NCI-H128 (cell line): ENCODE measurements at regions not wholly inside any gene's neighbourhood (a gene's known extent, or its start where the extent isn't known, plus 50 kb on each side); places are given as distances from the start of the nearest gene placed in this dataset.

Experiments
- DNase-seq: peaks from one replicate; lab custom pipeline; 2025; ENCODE audit not compliant: unreplicated experiment; lab: John Stamatoyannopoulos, UW

- DNase-seq = no peak
These were observed 150.9 kb downstream of the TBX5 start for GRCh38 chr12:114254998-114255397.

GRCh38 chr12:114253976-114254778, 151.8 kb downstream of the TBX5 start:
- DNase-seq = no peak

- no peak for DNase-seq
These were observed 157.4 kb downstream of the TBX5 start for GRCh38 chr12:114248527-114248926.

- no peak for DNase-seq
These were observed 160.4 kb downstream of the TBX5 start for GRCh38 chr12:114245555-114245954.

- no peak for DNase-seq
These were observed 163.9 kb downstream of the TBX5 start for GRCh38 chr12:114241973-114242434.

GRCh38 chr12:114240288-114240687, 165.7 kb downstream of the TBX5 start:
- DNase-seq = no peak

GRCh38 chr12:114238808-114239207, 167.1 kb downstream of the TBX5 start:
- DNase-seq = no peak

GRCh38 chr12:114237230-114237629, 168.7 kb downstream of the TBX5 start:
- DNase-seq = no peak

GRCh38 chr12:114232187-114232586, 173.8 kb downstream of the TBX5 start:
- DNase-seq = no peak

- DNase-seq = no peak
These were observed 176.8 kb downstream of the TBX5 start for GRCh38 chr12:114229150-114229549.

- no peak for DNase-seq
These were observed 179.6 kb downstream of the TBX5 start for GRCh38 chr12:114226241-114226928.

GRCh38 chr12:114221957-114222630, 183.8 kb downstream of the TBX5 start:
- DNase-seq = no peak

GRCh38 chr12:114221136-114221833, 184.7 kb downstream of the TBX5 start:
- no peak for DNase-seq

- DNase-seq = no peak
These were observed 185.6 kb downstream of the TBX5 start for GRCh38 chr12:114220311-114220710.

- no peak for DNase-seq
These were observed 187.8 kb downstream of the TBX5 start for GRCh38 chr12:114218136-114218535.

- DNase-seq = no peak
These were observed 190.2 kb downstream of the TBX5 start for GRCh38 chr12:114215746-114216145.

- DNase-seq = no peak
These were observed 192.8 kb downstream of the TBX5 start for GRCh38 chr12:114213055-114213581.

- peak; percentile 77 for DNase-seq
These were observed 196.1 kb downstream of the TBX5 start for GRCh38 chr12:114209861-114210260.

GRCh38 chr12:114206525-114206924, 199.4 kb downstream of the TBX5 start:
- DNase-seq = no peak

- DNase-seq = no peak
These were observed 204.2 kb downstream of the TBX5 start for GRCh38 chr12:114201794-114202193.

GRCh38 chr12:114194956-114195355, 211.0 kb downstream of the TBX5 start:
- DNase-seq = no peak
